Amniotic epithelial cell (primary cell): ENCODE measurements at regions not wholly inside any gene's neighbourhood (a gene's known extent, or its start where the extent isn't known, plus 50 kb on each side); places are given as distances from the start of the nearest gene placed in this dataset.

Experiments used
- DNase-seq: peaks from one replicate; pipeline ENCODE4 v3.0.0-alpha.2; 2010; ENCODE audit warnings: low read depth

- no peak for DNase-seq
These were observed 378.3 kb downstream of the MTX2 start for GRCh38 chr2:176647325-176648165.

GRCh38 chr2:176648700-176649297 is 379.6 kb downstream of the MTX2 start:
- DNase-seq, result no peak

GRCh38 chr2:176650104-176650837 is 381.0 kb downstream of the MTX2 start:
- DNase-seq, result no peak

- DNase-seq, result no peak
These were observed 381.8 kb downstream of the MTX2 start for GRCh38 chr2:176650838-176651555.

GRCh38 chr2:176652300-176653182 is 383.3 kb downstream of the MTX2 start:
- DNase-seq, result peak; percentile 56

GRCh38 chr2:176653479-176654443 is 384.5 kb downstream of the MTX2 start:
- DNase-seq, result peak; percentile 76

GRCh38 chr2:176656038-176656775 is 387.0 kb downstream of the MTX2 start:
- DNase-seq, result no peak

GRCh38 chr2:176656776-176657140 is 387.5 kb downstream of the MTX2 start:
- DNase-seq, result peak; percentile 33

- no peak for DNase-seq
These were observed 388.2 kb downstream of the MTX2 start for GRCh38 chr2:176657393-176657792.

- DNase-seq, result no peak
These were observed 389.5 kb downstream of the MTX2 start for GRCh38 chr2:176658708-176659107.

GRCh38 chr2:176662753-176663152 is 393.5 kb downstream of the MTX2 start:
- no peak for DNase-seq

- no peak for DNase-seq
These were observed 395.2 kb downstream of the MTX2 start for GRCh38 chr2:176664478-176664877.

- DNase-seq, result no peak
These were observed 395.8 kb downstream of the MTX2 start for GRCh38 chr2:176665086-176665485.

GRCh38 chr2:176668912-176669311 is 399.7 kb downstream of the MTX2 start:
- no peak for DNase-seq

- DNase-seq, result no peak
These were observed 400.3 kb downstream of the MTX2 start for GRCh38 chr2:176669398-176670174.

- no peak for DNase-seq
These were observed 406.2 kb downstream of the MTX2 start for GRCh38 chr2:176675271-176675949.

- DNase-seq, result no peak
These were observed 408.6 kb downstream of the MTX2 start for GRCh38 chr2:176677746-176678265.

- no peak for DNase-seq
These were observed 409.3 kb downstream of the MTX2 start for GRCh38 chr2:176678571-176678970.
